ENCODE measurements at regions not wholly inside any gene's neighbourhood (a gene's known extent, or its start where the extent isn't known, plus 50 kb on each side); places are given as distances from the start of the nearest gene placed in this dataset.
"Not testable (repeated sequence)": the region's sequence is repeated elsewhere in the genome, so short reads cannot be mapped to it uniquely, and the experiment has no call there.

DNA sequence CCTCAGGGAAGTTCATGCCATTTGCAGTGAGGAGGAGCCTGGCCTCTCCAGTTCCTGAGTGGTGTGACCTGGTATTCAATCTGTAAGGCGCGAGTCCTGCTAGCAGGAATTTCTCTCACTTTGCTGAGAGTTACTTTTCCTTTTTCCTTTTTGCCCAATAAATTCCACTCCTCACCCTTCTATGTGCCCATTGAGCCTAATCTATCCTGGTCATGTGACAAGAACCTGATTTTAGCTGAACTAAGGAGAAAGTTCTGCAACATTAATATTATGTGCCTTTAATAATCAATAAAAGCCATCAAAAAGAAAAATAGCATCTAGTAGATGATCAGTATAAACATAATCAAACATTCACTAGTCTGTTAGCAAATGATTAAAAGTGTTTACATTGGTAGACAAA is 136.1 kb upstream of the POGK start:
- DNase-seq, result no peak

DNA sequence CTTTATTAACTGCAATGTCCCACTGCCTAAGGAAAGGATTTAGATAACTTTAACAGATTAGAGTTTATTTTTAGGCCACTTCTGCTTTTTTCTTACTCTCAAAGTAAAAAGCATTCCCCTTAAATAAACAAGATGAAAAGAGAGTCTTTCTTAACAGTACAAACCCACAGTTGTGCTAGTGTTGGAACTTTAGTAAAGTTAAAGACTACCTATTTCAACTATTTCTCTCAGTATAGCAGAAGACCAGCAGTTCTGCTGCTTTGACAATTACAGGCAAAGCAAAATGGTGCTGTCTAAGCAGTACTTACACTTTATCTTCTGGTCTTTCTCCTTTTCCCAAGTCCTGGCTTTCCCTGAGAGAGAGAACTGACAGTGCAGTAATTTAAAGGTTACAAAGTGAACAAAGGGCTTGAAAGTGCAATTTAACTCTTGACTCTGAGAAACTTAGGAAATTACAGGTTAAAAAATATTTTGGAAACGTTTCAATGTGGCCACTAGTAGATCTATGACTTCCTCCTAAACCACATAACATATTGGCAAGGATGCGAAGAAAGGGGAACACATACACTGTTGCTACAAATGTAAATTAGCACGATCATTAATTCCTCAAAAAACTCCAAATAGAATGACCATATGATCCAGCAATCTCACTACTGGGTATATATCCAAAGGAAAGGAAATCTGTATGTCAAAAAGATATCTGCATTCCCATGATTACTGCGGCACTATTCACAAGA is 135.4 kb upstream of the POGK start:
- no peak for DNase-seq

DNA sequence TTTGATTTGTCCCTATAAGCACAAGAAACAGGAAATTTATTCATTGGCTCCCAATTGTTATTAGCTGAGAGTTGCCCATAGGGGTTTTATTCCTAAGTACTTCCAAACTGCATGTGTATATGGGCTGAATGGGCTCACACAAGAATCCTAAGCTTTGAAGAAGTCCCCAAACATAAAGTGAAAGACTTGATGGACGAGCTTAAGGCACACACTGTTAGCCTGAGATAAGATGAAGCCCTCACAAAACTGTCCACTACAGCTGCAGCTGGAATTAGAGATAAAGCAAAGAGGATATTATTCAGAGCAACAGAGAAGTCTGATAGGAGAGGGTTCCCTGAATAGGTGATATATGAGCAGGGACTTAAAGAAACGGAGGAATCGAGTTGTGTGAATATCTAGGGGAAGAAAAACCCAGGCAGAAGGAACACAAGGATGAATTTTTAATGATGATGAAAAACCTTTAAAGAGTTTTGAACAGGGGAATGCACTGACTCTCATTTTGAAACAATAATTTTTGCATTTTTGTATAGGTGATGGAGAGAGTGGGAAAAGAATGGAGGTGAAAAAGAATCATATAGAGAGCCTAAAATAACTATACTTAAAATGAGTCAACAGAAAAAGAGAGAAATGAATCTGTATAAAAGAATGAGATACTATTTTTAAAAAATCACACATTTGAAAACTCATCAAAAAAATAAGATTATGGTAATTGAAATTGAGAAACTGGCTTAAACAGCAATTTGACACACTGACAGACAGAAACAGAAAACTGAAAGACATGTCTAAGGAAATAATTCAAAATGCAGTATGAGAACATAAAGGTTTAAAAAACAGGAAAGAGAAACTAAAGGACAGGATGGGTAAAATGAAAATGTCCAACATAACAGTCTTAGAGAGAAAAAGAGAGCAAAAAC is 133.6 kb upstream of the POGK start:
- DNase-seq, result no peak

DNA sequence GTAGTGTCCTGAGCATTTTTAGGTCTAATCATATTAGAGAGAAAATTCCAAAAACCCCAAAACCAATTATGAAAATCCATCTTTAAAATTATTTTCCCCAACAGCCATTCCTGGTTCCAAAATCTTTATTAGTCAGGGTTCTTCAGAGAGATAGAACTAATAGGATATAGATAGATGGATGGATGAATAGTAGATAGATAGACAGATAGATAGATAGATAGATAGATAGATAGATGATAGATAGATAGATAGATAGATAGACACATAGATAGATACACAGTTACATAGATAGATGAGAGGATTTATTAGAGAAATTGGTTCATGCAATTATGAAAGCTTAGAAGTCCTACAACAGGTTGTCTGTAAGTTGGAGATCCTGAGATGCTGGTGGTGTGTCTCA is 122.7 kb upstream of the POGK start:
- DNase-seq, result no peak

DNA sequence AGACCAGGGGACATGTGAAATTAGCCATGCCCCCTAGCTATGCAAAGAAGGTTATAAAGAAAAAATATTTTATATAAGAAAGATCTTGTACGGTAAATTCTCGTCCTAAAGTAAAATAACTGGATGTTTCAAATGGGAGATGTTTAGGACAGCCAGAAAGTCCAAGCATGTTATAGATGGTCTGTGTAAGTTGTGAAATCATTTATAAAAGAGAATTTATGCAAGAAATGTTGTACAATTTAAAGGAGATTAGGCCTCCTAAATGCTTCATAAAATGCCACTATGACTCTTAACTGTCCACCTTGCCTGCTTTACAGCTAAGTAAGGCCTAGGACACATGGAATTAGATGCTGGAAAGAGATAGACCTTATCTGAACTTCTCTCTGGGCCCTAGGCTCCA is 118.1 kb upstream of the POGK start:
- no peak for DNase-seq

DNA sequence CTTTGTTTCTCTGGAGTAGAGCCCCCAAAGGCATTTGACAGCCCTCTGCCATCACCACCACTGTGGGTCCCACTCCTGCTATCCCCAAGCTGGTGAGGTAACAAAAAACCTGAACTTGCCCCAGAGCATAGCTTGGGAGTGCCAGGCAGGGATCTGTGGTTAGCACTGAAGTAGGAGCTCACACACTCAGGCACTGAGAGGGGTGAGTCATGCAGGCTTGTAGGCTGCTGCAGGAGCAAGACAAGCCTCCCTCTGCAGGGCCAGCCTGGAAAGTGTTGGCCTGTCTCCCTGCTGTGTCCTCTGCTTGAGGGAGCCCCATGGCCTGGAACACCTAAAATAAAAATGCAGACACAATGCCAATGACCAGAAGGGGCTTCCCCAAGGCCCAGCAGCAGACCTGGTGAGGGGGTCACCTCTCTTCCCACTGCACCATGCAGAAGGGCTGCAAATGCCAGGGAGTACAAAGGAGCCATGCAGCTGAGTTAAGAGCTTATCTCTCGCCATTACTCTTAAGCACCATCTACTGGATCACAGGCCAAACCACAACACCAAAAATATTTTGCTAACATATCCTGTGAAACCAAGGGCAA is 108.9 kb upstream of the POGK start:
- DNase-seq, result no peak

DNA sequence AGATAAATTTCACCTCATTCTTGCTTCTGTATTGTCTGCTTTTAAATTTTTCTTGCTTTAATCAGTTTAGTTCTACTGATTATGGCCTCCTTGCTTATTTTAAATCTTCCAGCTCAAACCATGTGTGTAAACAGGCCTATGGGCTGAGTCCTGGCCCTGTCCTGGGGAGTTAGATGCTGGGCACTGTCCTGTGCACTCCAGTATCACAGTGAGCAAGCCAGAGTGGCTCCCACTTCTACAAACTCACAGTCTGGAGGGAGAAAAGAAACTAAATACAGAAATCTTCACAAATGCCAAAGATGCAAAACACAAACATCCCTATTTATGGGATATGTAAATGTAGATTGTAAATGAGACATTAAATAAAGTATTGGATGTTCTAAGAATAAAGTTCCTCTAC is 101.1 kb upstream of the POGK start:
- no peak for DNase-seq

DNA sequence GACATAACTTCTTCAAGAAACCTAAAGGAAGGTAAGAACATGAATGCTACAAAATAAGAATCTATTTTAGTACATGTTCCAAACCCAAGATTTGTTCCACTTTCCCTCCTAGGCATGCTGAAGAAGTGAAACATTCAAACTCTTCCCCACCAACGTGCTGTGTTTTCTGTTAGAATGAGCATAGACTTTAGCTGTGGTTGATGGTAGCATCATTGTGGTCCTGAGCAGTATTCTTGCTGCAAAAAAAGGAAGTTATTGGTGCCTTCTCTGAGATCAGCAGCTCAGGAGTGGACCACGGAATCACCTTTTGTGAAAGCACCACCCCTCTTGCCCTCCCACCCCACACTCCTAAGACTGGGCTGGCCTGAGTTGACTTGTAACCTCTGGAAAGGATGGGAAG is 100.4 kb upstream of the POGK start:
- DNase-seq, result no peak

DNA sequence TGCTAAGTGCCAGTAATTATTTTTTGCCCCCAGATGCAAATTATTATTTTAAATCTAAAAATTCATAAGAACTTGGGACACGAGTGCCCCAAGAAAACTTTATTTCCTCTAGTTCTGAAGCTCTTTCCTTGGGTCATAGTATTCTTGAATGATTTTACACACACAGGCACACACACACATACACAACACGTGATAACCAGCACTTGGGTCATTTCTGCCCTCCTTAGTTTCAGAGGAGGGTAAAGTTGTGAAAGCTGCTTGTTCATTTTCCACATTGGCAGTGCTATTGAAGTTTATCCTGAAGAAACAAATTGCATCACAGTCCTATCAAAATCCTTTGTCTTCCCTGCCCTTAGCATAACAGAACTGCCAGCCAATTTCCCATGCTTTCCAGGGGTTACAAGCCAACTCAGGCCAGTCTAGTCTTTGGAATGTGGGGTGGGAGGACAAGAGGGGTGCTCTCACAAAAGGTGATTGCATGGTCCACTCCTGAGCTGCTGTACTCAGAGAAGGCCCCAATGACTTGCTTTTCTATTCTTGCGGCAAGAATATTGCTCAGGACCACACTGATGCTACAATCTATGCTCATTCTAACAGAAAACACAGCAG is 98.5 kb upstream of the POGK start:
- no peak for DNase-seq

DNA sequence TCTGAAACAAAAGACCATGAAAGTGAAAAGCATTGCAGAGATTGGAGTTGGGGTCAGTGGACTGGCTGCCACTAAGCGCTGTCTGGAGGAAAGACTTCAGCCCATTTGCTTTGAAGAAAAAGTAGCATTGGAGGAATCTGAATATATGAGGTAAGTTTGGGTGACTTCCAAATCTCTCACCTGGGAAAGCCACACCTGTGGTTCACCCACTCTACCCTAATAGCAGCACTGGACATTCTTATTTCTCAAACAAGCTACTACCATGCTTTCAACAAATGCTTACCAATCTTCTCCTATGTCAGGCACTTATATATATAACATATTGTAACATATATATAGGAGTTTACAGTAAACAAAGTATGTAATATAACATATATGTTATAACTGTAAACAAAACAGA is 76.0 kb upstream of the POGK start:
- no peak for DNase-seq

DNA sequence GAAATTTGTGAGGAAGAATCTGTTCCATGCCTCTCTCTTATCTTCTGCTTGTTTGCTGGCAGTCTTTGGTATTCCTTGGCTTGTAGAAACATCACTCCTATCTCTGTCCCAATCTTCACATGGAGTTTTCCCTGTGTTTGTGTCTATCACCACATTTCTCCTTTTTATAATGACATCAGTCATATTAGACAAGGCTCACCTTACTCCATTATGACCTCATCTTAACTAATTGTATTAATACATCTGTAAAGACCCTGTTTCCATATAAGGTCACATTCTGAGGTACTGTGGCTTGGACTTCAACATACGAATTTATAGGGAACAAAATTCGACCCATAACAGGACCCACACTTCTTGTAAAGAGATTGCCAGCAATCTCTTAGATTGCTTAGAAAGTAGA is 72.3 kb upstream of the POGK start:
- DNase-seq, result no peak

DNA sequence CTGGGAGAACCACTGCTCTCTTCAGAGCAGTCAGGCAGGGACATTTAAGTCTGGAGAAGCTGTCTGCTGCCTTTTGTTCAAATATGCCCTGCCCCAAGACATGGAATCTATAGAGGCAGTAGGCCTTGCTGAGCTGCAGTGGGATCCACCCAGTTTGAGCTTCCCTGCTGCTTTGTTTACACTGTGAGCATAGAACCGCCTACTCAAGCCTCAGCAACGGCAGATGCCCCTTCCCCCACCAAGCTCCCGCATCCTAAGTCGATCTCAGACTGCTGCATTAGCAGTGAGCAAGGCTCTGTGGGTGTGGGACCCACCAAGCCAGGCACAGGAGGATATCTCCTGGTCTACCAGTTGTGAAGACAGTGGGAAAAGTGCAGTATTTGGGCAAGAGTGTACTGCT is 54.6 kb upstream of the POGK start:
- DNase-seq, result not testable (repeated sequence)

DNA sequence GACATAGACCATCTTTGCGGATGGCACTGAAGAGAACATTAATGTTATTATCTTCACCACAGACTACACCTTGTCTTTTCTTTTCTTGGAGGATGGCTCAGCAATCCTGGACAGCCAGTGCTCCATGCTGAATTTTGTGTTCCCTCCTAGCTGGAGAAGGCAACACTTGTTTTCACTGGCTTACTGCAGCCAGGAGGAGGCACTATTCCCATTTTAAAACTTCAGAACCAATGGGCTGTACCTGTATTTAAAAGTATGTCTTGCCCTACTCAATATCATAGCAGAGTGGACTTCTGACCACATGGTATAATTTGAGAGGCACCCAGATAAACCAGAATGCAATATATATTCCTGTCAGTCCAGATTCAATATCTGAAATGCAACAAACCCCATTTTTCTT is 53.3 kb upstream of the POGK start:
- no peak for DNase-seq

DNA sequence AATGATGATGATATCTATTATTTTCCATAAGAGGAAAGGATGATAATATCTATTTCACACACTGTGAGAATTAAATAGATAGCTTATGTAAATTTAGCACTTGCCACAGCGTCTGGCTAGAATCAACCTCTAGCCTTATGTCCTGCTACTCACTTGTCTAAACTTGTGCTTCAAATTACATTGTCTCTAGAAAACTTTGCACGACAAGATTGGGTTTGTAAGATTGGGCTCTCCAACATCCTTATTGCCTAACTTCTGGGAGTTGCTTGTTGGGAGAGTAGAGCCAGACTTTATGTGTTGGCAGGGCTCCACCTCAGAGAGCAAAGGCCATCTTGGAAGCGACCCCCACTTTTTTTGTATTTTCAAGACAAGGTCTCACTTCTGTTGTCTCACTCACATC is 50.0 kb upstream of the POGK start:
- no peak for DNase-seq
